HCT116 (cell line): ENCODE measurements at regions not wholly inside any gene's neighbourhood (a gene's known extent, or its start where the extent isn't known, plus 50 kb on each side); places are given as distances from the start of the nearest gene placed in this dataset.
A peak's percentile ranks its signal among the peaks of the same experiment; 100 is the strongest.

ENCODE experiments used
- ATAC-seq: fragments of 200-7000 bp; cut with Tn5 transposase; 2 replicates; pipeline ENCODE4 v1.9.1; 2020; ENCODE audit warnings: mild to moderate bottlenecking, moderate library complexity
- BruUV-seq: library from RNA; stranded (reverse); fragments of 400-500 nt; replicated peaks from 2 replicates; lab custom pipeline; 2021; lab: Mats Ljungman, UMichigan
- CTCF ChIA-PET: fragments of 300-600 bp; sonication (Branson Sonifier 250); formaldehyde crosslinking; loops from one replicate; lab custom pipeline; 2021; ENCODE audit warnings: antibody characterized with exemption; lab: Charles Lee
- POLR2A ChIA-PET: fragments of 300-600, 350-600 bp; sonication (Branson Sonifier 250); formaldehyde crosslinking; loops from one replicate; lab custom pipeline; 2021; ENCODE audit warnings: antibody characterized with exemption; lab: Charles Lee
- RAD21 ChIA-PET, 2 experiments: fragments of 300-600 bp; sonication (Branson Sonifier 250); formaldehyde crosslinking; loops; one replicate each; lab custom pipeline; 2023; ENCODE audit warnings: low total read pairs in 2 of 2; ENCODE audit not compliant: uncharacterized antibody in 2 of 2, unreplicated experiment in 2 of 2, low non-redundant PET in 1 of 2; lab: Charles Lee
- DNase-seq: peaks from one replicate; pipeline ENCODE4 v3.0.0-alpha.2; 2010; ENCODE audit warnings: low read depth, low spot score
- H2AFZ ChIP-seq: fragments of 200-600 bp; shearing (Covaris generic), sonication (generic); 2 replicates; pipeline ENCODE4 v1.6.1; 2017; ENCODE audit warnings: low read depth, mixed run types, mixed read lengths, antibody characterized with exemption, low read length; ENCODE audit not compliant: poor library complexity, severe bottlenecking
- H3K27ac ChIP-seq: 2 replicates; pipeline ENCODE4 v1.5.1; 2012; ENCODE audit warnings: low read depth, low read length
- H3K27me3 ChIP-seq: fragments of 200-600 bp; sonication (generic); 2 replicates; pipeline ENCODE4 v1.6.1; 2016; ENCODE audit warnings: mixed run types, low read length, mixed read lengths; ENCODE audit not compliant: insufficient read depth
- H3K36me3 ChIP-seq, 2 experiments: fragments of 200-500 bp in 1 of 2; fragments of 200-600 bp in 1 of 2; sonication (Bioruptor generic) in 1 of 2; sonication (generic) in 1 of 2; 2 replicates each; pipeline versions ENCODE4 v1.5.1 to v1.6.1; 2014 to 2016; ENCODE audit warnings: low read length in 2 of 2, inconsistent platforms in 1 of 2, mixed read lengths in 1 of 2, mixed run types in 1 of 2; ENCODE audit not compliant: insufficient read depth in 2 of 2, control insufficient read depth in 1 of 2
- H3K4me1 ChIP-seq, 2 experiments: fragments of 200-600 bp in 1 of 2; sonication (generic) in 1 of 2; 2 replicates each; pipeline versions ENCODE4 v1.5.1 to v1.6.1; 2012 to 2017; ENCODE audit warnings: low read length in 2 of 2, inconsistent platforms in 1 of 2, mild to moderate bottlenecking in 1 of 2, mixed read lengths in 1 of 2, mixed run types in 1 of 2, moderate library complexity in 1 of 2; ENCODE audit not compliant: insufficient read depth in 2 of 2, control insufficient read depth in 1 of 2
- H3K4me2 ChIP-seq: fragments of 200-600 bp; sonication (generic); 2 replicates; pipeline ENCODE4 v1.6.1; 2017; ENCODE audit warnings: mixed run types, low read length, mixed read lengths
- H3K4me3 ChIP-seq, 2 experiments: fragments of 200-600 bp in 1 of 2; sonication (generic) in 1 of 2; replicated peaks in 1 of 2; 2 replicates each; pipeline ENCODE4 v1.5.1; 2011 to 2016; ENCODE audit warnings: low read length in 2 of 2, control low read depth in 1 of 2, low read depth in 1 of 2, mild to moderate bottlenecking in 1 of 2, mixed read lengths in 1 of 2, mixed run types in 1 of 2
- H3K79me2 ChIP-seq: fragments of 200-600 bp; sonication (generic); 2 replicates; pipeline ENCODE4 v1.6.1; 2017; ENCODE audit warnings: mild to moderate bottlenecking, mixed run types, low read length, moderate library complexity, mixed read lengths; ENCODE audit not compliant: insufficient read depth
- H3K9ac ChIP-seq: fragments of 200-600 bp; sonication (generic); 2 replicates; pipeline ENCODE4 v1.6.1; 2016; ENCODE audit warnings: low read length, mixed read lengths
- H3K9me2 ChIP-seq: fragments of 200-600 bp; sonication (generic), shearing (Covaris generic); 2 replicates; pipeline ENCODE4 v1.6.1; 2017; ENCODE audit warnings: mixed run types, mild to moderate bottlenecking, moderate library complexity; ENCODE audit not compliant: insufficient read depth
- H3K9me3 ChIP-seq, 2 experiments: fragments of 200-500 bp in 1 of 2; fragments of 200-600 bp in 1 of 2; sonication (Bioruptor generic) in 1 of 2; sonication (generic) in 1 of 2; 2 replicates each; pipeline ENCODE4 v1.6.1; 2014 to 2017; ENCODE audit warnings: low read length in 2 of 2, mixed read lengths in 2 of 2, inconsistent platforms in 1 of 2, low read depth in 1 of 2, mild to moderate bottlenecking in 1 of 2, mixed run types in 1 of 2, moderate library complexity in 1 of 2; ENCODE audit not compliant: control insufficient read depth in 1 of 2, insufficient read depth in 1 of 2
- H4K20me1 ChIP-seq: fragments of 200-600 bp; sonication (generic), shearing (Covaris generic); 2 replicates; pipeline ENCODE4 v1.6.1; 2017; ENCODE audit warnings: mixed run types, mild to moderate bottlenecking, moderate library complexity; ENCODE audit not compliant: insufficient read depth
- CBX3 ChIP-seq: IDR thresholded peaks from 2 replicates; pipeline ENCODE4 v1.6.1; 2012; ENCODE audit warnings: low read depth
- CEBPB ChIP-seq: IDR thresholded peaks from 2 replicates; pipeline ENCODE4 v1.6.1; 2012; ENCODE audit warnings: low read depth
- CTCF ChIP-seq, 3 experiments: fragments of 200-600 bp in 1 of 3; sonication (generic) in 1 of 3; IDR thresholded peaks in 2 of 3; conservative IDR thresholded peaks in 1 of 3; 2 replicates each; pipeline ENCODE4 v1.5.1; 2012 to 2017; ENCODE audit warnings: low read depth in 2 of 3, low read length in 2 of 3, antibody characterized with exemption in 1 of 3, borderline replicate concordance in 1 of 3, control low read depth in 1 of 3, mild to moderate bottlenecking in 1 of 3, mixed read lengths in 1 of 3, mixed run types in 1 of 3, moderate library complexity in 1 of 3; ENCODE audit not compliant: insufficient read depth in 1 of 3
- ELF1 ChIP-seq: IDR thresholded peaks from 2 replicates; pipeline ENCODE4 v1.6.1; 2012; ENCODE audit warnings: low read depth, borderline replicate concordance
- EZH2 ChIP-seq: fragments of 200-600 bp; sonication (generic); IDR thresholded peaks from 2 replicates; pipeline ENCODE4 v1.6.1; 2017; ENCODE audit warnings: antibody characterized with exemption, mixed run types
- EZH2phosphoT487 ChIP-seq: fragments of 200-600 bp; IDR thresholded peaks from 2 replicates; pipeline ENCODE4 v1.6.1; 2018; ENCODE audit warnings: antibody characterized with exemption, borderline replicate concordance
- FOSL1 ChIP-seq: IDR thresholded peaks from 2 replicates; pipeline ENCODE4 v1.6.1; 2012; ENCODE audit warnings: low read depth
- JUND ChIP-seq: IDR thresholded peaks from 2 replicates; pipeline ENCODE4 v1.6.1; 2012
- POLR2AphosphoS5 ChIP-seq: IDR thresholded peaks from 2 replicates; pipeline ENCODE4 v1.6.1; 2011; ENCODE audit warnings: mild to moderate bottlenecking, low read depth, low read length, moderate library complexity
- RAD21 ChIP-seq: IDR thresholded peaks from 2 replicates; pipeline ENCODE4 v1.6.1; 2012; ENCODE audit warnings: low read depth, mild to moderate bottlenecking
- SIN3A ChIP-seq: IDR thresholded peaks from 2 replicates; pipeline ENCODE4 v1.6.1; 2012; ENCODE audit warnings: low read depth
- SRF ChIP-seq: IDR thresholded peaks from 2 replicates; pipeline ENCODE4 v1.6.1; 2012; ENCODE audit warnings: low read depth
- TCF7L2 ChIP-seq: IDR thresholded peaks from 2 replicates; pipeline ENCODE4 v1.7.0; 2011; ENCODE audit warnings: borderline replicate concordance, inconsistent platforms; ENCODE audit not compliant: insufficient read depth, insufficient read length; ENCODE audit errors: extremely low read depth
- intact Hi-C: fragments of 100-400 bp; cut with micrococcal nuclease; formaldehyde crosslinking; loops from 2 replicates; pipeline ENCODE4 v1.10.0; 2022

DNA sequence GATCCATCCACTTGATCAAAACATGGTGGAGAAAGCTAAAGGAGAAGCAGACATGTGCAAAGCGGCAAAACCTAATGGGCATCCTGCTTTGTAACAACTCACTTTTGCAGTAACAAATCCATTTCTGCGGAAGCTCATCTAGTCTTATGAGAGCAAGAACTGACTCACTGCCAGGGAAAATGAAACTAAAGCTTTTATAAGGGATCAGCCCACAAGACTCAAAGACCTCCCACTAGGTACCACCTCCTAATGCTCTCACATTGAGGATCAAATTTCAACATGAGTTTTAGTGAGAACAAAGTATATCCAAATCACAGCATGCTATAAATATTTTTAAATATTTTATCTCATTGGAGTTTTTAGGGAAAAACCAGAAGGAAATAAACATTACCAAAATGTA is 120.1 kb upstream of the GNAI1 start:
- Histone ChIP-seq H3K4me3 (no peak overlapping the region), H3K9ac (no peak overlapping the region), H3K4me2 (no peak overlapping the region), H3K79me2 (no peaks in the 10 kb centered on the region), H3K9me3 (no peaks in the 10 kb centered on the region), H2AFZ (peak overlapping the region; percentile 30), H3K36me3 (no peaks in the 10 kb centered on the region), H3K9me2 (no peaks in the 10 kb centered on the region), H3K27me3 (no peaks in the 10 kb centered on the region), H3K27ac (no peak overlapping the region), H3K4me1 (peaks cover 0 to 6% of the 10 kb centered on the region in 2 experiments; a peak in 1 of 4 replicates), H4K20me1 (no peaks in the 10 kb centered on the region)
- ChIA-PET POLR2A (no interaction called here), RAD21 (no interaction called here), CTCF (no interaction called here)
- intact Hi-C loops = no loop called here
- ATAC-seq (no peak), DNase-seq (no peak)
- BruUV-seq = no TSS peak
- TF ChIP-seq ELF1 = no peak
- no peak for TF ChIP-seq EZH2phosphoT487
- TF ChIP-seq FOSL1 = no peak
- TF ChIP-seq SRF = no peak
- no peak for TF ChIP-seq CEBPB
- no peak for TF ChIP-seq TCF7L2
- no peak for TF ChIP-seq CTCF (IDR thresholded peaks at IDR 0.05 in 2 of 3, conservative IDR thresholded peaks at IDR 0.05 in 1 of 3; ENCODE audit: borderline replicate concordance in 1 of 3, insufficient read depth in 1 of 3, low read depth in 2 of 3, low read length in 2 of 3)
- no peak for TF ChIP-seq EZH2
- no peak for TF ChIP-seq POLR2AphosphoS5
- TF ChIP-seq RAD21 = no peak
- no peak for TF ChIP-seq CBX3
- TF ChIP-seq SIN3A = no peak
- no peak for TF ChIP-seq JUND
